Testis (tissue), 2 donors: ENCODE measurements at regions not wholly inside any gene's neighbourhood (a gene's known extent, or its start where the extent isn't known, plus 50 kb on each side); places are given as distances from the start of the nearest gene placed in this dataset.

ENCODE experiments used
- POLR2A ChIP-seq: fragments of 450-650 bp; IDR thresholded peaks from one replicate; pipeline ENCODE4 v1.6.1; 2017; ENCODE audit warnings: antibody characterized with exemption, mild to moderate bottlenecking, moderate library complexity
- TF ChIP-seq, protein P1 (sequence below), 3 experiments: fragments of 450-650 bp in 2 of 3; fragments of 200-600 bp in 1 of 3; sonication (generic) in 1 of 3; IDR thresholded peaks; one replicate each; pipeline ENCODE4 v1.5.1; 2016 to 2019; ENCODE audit warnings: antibody characterized with exemption in 3 of 3, mild to moderate bottlenecking in 2 of 3, moderate library complexity in 1 of 3

DNA sequence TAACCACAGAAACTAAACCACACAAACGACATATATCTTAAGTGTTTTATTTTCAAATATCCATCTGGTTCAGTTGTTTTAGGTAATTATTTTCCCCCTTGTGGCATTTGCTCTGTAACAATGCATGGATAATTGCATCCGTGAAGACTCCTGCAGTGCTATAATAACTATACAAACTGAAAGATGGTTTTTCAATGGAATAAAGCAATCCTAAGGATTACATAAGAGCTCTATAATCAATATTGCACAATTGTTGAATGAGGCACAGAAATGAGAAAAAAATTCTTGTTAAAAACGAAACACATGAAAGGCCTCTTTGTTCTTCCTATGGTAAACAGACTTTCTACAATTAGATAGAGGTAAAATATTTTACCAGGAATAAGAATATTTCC lies 446.0 kb upstream of the EPHA3 start:
- TF ChIP-seq POLR2A, result no peak
- TF ChIP-seq, protein P1, sequence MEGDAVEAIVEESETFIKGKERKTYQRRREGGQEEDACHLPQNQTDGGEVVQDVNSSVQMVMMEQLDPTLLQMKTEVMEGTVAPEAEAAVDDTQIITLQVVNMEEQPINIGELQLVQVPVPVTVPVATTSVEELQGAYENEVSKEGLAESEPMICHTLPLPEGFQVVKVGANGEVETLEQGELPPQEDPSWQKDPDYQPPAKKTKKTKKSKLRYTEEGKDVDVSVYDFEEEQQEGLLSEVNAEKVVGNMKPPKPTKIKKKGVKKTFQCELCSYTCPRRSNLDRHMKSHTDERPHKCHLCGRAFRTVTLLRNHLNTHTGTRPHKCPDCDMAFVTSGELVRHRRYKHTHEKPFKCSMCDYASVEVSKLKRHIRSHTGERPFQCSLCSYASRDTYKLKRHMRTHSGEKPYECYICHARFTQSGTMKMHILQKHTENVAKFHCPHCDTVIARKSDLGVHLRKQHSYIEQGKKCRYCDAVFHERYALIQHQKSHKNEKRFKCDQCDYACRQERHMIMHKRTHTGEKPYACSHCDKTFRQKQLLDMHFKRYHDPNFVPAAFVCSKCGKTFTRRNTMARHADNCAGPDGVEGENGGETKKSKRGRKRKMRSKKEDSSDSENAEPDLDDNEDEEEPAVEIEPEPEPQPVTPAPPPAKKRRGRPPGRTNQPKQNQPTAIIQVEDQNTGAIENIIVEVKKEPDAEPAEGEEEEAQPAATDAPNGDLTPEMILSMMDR (IDR thresholded peaks at IDR 0.05), result no peak
